A549 (cell line): ENCODE measurements at regions not wholly inside any gene's neighbourhood (a gene's known extent, or its start where the extent isn't known, plus 50 kb on each side); places are given as distances from the start of the nearest gene placed in this dataset.

Experiments
- CBX8 ChIP-seq: fragments of 200-600 bp; sonication (generic); IDR thresholded peaks from 2 replicates; pipeline ENCODE4 v1.6.1; 2016
- CEBPB ChIP-seq, 2 experiments: fragments of >200 bp in 1 of 2; sonication (Bioruptor Twin) in 1 of 2; formaldehyde crosslinking in 1 of 2; IDR thresholded peaks; 2 replicates each; pipeline ENCODE4 v1.6.1; 2012 to 2016
- FOXS1 ChIP-seq: fragments of 250-450 bp; sonication (Bioruptor Pico); IDR thresholded peaks from 2 replicates; pipeline ENCODE4 v1.5.0; 2020; ENCODE audit warnings: mild to moderate bottlenecking, moderate library complexity
- JUN ChIP-seq, 2 experiments: fragments of >200 bp; sonication (Bioruptor Twin); formaldehyde crosslinking; IDR thresholded peaks; 2 replicates in 1 of 2; 3 replicates in 1 of 2; pipeline ENCODE4 v1.6.1; 2016 to 2017
- POLR2A ChIP-seq: IDR thresholded peaks from 2 replicates; pipeline ENCODE4 v1.6.1; 2012; ENCODE audit warnings: mild to moderate bottlenecking, low read length
- TF ChIP-seq, protein P1 (sequence below): fragments of 200-600 bp; sonication (generic); IDR thresholded peaks from 2 replicates; pipeline ENCODE4 v1.6.1; 2016; ENCODE audit warnings: antibody characterized with exemption, mild to moderate bottlenecking, moderate library complexity
- TF ChIP-seq, protein P2 (sequence below): fragments of >200 bp; sonication (Bioruptor Twin); formaldehyde crosslinking; IDR thresholded peaks from 3 replicates; pipeline ENCODE4 v1.5.1; 2016
- TF ChIP-seq, protein P3 (sequence below): fragments of >200 bp; sonication (Bioruptor Twin); formaldehyde crosslinking; IDR thresholded peaks from 3 replicates; pipeline ENCODE4 v1.6.1; 2016
- TF ChIP-seq, protein P4 (sequence below): fragments of 150-350 bp; IDR thresholded peaks from 2 replicates; pipeline ENCODE4 v1.6.1; 2014; ENCODE audit warnings: low read depth, mild to moderate bottlenecking, low read length

DNA sequence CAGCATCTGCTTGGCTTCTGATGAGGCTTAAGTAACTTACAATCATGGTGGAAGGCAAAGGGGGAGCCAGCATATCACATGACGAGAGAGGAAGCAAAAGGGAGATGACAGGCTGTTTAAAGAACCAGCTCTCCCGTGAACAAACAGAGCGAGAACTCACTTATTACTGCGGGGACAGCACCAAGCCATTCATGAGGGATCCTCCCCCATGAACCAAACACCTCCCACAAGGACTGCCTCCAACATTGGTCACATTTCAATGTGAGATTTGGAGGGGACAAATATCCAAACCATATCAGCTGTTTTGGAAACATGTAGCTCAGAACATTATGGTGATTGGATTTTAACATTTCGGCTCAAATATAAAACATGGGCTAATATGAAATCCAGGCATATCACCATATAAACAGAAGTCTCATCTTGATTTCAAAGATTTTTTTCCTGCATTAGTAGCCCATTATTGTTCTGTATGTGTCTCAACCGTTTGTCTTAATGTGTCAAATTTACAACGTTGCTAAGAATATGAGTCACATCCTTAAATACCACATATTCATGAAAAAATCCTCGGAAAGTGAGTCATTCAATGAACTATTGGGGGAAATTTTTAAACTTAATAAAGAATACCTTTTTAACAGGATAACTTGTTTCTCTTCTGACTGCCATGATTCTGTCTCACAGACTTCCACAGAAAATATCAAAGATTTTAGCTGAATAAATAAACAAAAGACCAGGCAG is 894.3 kb downstream of the TFAP2A start:
- no peak for TF ChIP-seq POLR2A
- TF ChIP-seq, protein P1, sequence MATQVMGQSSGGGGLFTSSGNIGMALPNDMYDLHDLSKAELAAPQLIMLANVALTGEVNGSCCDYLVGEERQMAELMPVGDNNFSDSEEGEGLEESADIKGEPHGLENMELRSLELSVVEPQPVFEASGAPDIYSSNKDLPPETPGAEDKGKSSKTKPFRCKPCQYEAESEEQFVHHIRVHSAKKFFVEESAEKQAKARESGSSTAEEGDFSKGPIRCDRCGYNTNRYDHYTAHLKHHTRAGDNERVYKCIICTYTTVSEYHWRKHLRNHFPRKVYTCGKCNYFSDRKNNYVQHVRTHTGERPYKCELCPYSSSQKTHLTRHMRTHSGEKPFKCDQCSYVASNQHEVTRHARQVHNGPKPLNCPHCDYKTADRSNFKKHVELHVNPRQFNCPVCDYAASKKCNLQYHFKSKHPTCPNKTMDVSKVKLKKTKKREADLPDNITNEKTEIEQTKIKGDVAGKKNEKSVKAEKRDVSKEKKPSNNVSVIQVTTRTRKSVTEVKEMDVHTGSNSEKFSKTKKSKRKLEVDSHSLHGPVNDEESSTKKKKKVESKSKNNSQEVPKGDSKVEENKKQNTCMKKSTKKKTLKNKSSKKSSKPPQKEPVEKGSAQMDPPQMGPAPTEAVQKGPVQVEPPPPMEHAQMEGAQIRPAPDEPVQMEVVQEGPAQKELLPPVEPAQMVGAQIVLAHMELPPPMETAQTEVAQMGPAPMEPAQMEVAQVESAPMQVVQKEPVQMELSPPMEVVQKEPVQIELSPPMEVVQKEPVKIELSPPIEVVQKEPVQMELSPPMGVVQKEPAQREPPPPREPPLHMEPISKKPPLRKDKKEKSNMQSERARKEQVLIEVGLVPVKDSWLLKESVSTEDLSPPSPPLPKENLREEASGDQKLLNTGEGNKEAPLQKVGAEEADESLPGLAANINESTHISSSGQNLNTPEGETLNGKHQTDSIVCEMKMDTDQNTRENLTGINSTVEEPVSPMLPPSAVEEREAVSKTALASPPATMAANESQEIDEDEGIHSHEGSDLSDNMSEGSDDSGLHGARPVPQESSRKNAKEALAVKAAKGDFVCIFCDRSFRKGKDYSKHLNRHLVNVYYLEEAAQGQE: no peak
- TF ChIP-seq, protein P2, sequence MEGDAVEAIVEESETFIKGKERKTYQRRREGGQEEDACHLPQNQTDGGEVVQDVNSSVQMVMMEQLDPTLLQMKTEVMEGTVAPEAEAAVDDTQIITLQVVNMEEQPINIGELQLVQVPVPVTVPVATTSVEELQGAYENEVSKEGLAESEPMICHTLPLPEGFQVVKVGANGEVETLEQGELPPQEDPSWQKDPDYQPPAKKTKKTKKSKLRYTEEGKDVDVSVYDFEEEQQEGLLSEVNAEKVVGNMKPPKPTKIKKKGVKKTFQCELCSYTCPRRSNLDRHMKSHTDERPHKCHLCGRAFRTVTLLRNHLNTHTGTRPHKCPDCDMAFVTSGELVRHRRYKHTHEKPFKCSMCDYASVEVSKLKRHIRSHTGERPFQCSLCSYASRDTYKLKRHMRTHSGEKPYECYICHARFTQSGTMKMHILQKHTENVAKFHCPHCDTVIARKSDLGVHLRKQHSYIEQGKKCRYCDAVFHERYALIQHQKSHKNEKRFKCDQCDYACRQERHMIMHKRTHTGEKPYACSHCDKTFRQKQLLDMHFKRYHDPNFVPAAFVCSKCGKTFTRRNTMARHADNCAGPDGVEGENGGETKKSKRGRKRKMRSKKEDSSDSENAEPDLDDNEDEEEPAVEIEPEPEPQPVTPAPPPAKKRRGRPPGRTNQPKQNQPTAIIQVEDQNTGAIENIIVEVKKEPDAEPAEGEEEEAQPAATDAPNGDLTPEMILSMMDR: no peak
- no peak for TF ChIP-seq CBX8
- no peak for TF ChIP-seq JUN (IDR thresholded peaks at IDR 0.05)
- TF ChIP-seq, protein P3, sequence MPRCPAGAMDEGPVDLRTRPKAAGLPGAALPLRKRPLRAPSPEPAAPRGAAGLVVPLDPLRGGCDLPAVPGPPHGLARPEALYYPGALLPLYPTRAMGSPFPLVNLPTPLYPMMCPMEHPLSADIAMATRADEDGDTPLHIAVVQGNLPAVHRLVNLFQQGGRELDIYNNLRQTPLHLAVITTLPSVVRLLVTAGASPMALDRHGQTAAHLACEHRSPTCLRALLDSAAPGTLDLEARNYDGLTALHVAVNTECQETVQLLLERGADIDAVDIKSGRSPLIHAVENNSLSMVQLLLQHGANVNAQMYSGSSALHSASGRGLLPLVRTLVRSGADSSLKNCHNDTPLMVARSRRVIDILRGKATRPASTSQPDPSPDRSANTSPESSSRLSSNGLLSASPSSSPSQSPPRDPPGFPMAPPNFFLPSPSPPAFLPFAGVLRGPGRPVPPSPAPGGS: no peak
- TF ChIP-seq CEBPB (IDR thresholded peaks at IDR 0.05): no peak
- TF ChIP-seq, protein P4, sequence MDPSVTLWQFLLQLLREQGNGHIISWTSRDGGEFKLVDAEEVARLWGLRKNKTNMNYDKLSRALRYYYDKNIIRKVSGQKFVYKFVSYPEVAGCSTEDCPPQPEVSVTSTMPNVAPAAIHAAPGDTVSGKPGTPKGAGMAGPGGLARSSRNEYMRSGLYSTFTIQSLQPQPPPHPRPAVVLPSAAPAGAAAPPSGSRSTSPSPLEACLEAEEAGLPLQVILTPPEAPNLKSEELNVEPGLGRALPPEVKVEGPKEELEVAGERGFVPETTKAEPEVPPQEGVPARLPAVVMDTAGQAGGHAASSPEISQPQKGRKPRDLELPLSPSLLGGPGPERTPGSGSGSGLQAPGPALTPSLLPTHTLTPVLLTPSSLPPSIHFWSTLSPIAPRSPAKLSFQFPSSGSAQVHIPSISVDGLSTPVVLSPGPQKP: no peak
- no peak for TF ChIP-seq FOXS1 (CRISPR knock-in tag)
